ENCODE measurements at regions not wholly inside any gene's neighbourhood (a gene's known extent, or its start where the extent isn't known, plus 50 kb on each side); places are given as distances from the start of the nearest gene placed in this dataset.
A peak's percentile ranks its signal among the peaks of the same experiment; 100 is the strongest.

DNA sequence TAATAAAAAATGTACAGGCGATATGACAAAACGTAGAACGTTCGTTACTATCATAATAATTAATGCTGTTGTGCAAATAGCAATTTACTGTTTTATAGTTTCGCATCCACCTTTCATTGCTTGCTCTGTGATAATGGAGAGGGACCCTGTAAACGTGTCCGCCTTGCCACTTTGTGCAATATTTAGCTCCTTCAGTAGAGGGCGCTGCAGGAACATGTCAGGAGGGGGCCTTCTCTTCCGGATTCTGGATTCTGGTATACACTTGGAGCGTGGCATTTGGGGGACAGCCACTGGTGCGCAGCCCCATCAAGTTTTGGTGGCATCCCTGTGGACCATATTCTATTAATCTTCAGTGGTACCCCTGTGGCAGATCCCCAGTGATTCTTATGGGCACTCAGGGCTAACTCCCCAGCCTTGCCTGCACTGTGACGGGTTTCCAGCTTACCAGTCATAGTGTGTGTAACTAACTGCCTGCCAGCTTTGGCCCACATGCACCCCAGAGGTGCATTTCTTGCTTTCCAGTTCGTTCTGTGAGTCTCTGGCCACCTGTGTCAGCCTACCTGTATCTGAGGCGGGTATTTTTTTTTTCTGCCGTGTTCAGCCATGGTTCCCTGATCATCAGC is 140.3 kb downstream of the CYRIA start:
- H3K27ac Mint-ChIP-seq (ENCODE audit: unreplicated experiment), result no peak overlapping the region
- H3K27me3 Mint-ChIP-seq (ENCODE audit: unreplicated experiment), result peaks cover 65% of the 10 kb centered on the region
- H3K9me3 Mint-ChIP-seq (ENCODE audit: low read depth, unreplicated experiment), result peaks cover 2% of the 10 kb centered on the region
- BruUV-seq (replicated peaks), result no TSS peak
- DNase-seq, result peak; percentile 30
- TF ChIP-seq, protein P1, sequence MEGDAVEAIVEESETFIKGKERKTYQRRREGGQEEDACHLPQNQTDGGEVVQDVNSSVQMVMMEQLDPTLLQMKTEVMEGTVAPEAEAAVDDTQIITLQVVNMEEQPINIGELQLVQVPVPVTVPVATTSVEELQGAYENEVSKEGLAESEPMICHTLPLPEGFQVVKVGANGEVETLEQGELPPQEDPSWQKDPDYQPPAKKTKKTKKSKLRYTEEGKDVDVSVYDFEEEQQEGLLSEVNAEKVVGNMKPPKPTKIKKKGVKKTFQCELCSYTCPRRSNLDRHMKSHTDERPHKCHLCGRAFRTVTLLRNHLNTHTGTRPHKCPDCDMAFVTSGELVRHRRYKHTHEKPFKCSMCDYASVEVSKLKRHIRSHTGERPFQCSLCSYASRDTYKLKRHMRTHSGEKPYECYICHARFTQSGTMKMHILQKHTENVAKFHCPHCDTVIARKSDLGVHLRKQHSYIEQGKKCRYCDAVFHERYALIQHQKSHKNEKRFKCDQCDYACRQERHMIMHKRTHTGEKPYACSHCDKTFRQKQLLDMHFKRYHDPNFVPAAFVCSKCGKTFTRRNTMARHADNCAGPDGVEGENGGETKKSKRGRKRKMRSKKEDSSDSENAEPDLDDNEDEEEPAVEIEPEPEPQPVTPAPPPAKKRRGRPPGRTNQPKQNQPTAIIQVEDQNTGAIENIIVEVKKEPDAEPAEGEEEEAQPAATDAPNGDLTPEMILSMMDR (IDR thresholded peaks at IDR 0.05; ENCODE audit: unreplicated experiment), result peak; percentile 34
- no peak overlapping the region for H3K4me3 Mint-ChIP-seq (ENCODE audit: low read depth, unreplicated experiment)
- H3K36me3 Mint-ChIP-seq (ENCODE audit: insufficient read depth, unreplicated experiment), result no peaks in the 10 kb centered on the region
- no peaks in the 10 kb centered on the region for H3K4me1 Mint-ChIP-seq (ENCODE audit: low read depth, unreplicated experiment)
- intact Hi-C loops (cut with micrococcal nuclease; ENCODE audit: unreplicated experiment), result loop anchor here (1.0 kb wide), 1 partner anchor 84 kb away; no protein-coding TSS in a partner anchor
- CTCF ChIA-PET, result interaction anchor here (0.6 kb wide), 1 partner anchor 759 kb away, joined by 3 read pairs; no protein-coding TSS in a partner anchor

DNA sequence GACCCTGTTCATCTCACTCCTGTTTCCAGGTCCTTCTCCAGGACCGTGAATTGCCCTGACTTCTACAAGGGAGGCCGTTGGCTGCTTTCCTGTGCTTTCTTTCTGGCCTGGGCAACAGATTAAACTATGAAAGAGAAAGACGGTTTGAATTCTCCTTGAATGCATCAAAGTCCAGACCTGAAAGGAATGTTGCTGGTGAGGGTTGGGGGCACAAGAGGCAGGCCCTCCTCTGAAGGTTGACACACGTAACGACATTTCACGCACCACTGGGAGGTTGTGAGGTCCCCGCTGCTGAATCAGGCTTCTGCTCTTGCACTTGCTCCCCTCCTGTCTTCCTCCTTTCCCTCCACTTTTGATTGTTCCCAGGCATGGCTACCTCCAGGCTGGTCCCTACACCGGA is 141.9 kb downstream of the CYRIA start:
- Mint-ChIP-seq H3K4me1 (ENCODE audit: low read depth, unreplicated experiment) (no peaks in the 10 kb centered on the region), H3K27me3 (ENCODE audit: unreplicated experiment) (peaks cover 71% of the 10 kb centered on the region), H3K36me3 (ENCODE audit: insufficient read depth, unreplicated experiment) (no peaks in the 10 kb centered on the region), H3K4me3 (ENCODE audit: low read depth, unreplicated experiment) (no peak overlapping the region), H3K27ac (ENCODE audit: unreplicated experiment) (no peak overlapping the region), H3K9me3 (ENCODE audit: low read depth, unreplicated experiment) (peaks cover 2% of the 10 kb centered on the region)
- no peak for DNase-seq
- TF ChIP-seq, protein P1 (IDR thresholded peaks at IDR 0.05; ENCODE audit: unreplicated experiment), result no peak
- no TSS peak for BruUV-seq (replicated peaks)
- CTCF ChIA-PET, result no interaction called here
- intact Hi-C loops (cut with micrococcal nuclease; ENCODE audit: unreplicated experiment), result no loop called here

DNA sequence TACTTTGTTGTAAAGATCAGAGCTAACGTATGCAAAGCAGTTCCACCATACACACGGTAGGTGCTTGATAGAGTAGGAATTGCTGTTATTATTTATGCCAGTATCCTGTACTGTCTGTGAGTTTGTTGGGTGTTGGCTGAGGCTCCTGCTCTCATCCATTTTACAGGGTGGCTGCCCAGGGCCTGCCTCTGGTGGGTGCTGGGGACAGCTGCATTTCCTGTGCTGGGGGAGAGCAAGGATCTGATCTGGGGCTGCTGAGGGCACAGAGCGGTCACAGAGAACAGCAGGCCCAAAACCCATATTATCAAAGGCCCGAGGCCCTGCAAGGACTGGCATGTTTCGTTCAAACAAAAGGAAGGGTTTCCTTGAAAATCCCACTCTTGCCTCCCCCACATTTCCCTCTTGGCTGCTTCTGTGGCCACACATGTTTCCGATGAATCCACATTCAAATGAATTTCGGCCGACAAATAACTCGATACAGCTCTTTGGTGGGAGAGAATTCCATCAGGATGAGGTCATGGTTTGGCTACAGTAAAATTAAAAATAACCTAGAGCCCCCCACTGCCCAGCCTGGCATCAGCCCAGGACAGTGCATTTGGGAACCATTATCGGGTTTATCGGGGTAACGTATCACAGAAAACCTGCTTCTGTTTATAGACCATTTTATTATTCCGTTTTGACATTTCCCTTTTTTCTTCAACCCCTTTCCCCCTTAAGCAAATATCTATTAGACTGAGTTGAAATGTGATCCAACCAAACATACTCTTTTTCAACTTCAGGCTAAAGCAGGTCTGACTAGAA is 143.4 kb downstream of the CYRIA start:
- H3K27me3 Mint-ChIP-seq (ENCODE audit: unreplicated experiment), result peaks cover 85% of the 10 kb centered on the region
- CTCF ChIA-PET, result no interaction called here
- no peak for DNase-seq
- TF ChIP-seq, protein P1 (IDR thresholded peaks at IDR 0.05; ENCODE audit: unreplicated experiment), result no peak
- no peak overlapping the region for H3K4me3 Mint-ChIP-seq (ENCODE audit: low read depth, unreplicated experiment)
- no peaks in the 10 kb centered on the region for H3K4me1 Mint-ChIP-seq (ENCODE audit: low read depth, unreplicated experiment)
- intact Hi-C loops (cut with micrococcal nuclease; ENCODE audit: unreplicated experiment), result no loop called here
- no peaks in the 10 kb centered on the region for H3K36me3 Mint-ChIP-seq (ENCODE audit: insufficient read depth, unreplicated experiment)
- no peak overlapping the region for H3K27ac Mint-ChIP-seq (ENCODE audit: unreplicated experiment)
- H3K9me3 Mint-ChIP-seq (ENCODE audit: low read depth, unreplicated experiment), result peaks cover 2% of the 10 kb centered on the region
- no TSS peak for BruUV-seq (replicated peaks)

DNA sequence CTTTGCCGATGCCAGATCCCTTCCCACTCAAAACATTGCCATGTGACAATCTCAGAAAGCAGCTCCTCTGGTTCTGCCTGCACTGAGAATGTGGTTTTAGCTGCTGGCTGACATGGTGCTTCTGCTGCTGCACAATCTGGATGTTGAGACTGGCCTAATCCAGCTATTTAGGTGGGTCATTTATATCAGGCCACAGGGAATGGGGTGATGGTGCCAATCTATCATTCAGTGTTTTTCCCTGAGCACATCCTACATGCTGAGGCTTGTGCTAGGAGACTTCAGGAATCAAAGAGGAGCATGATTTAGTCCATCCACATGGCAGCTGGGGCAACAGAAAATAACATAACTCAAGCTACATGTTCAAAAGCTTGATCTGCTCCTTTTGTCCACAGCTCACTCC is 144.7 kb downstream of the CYRIA start:
- Mint-ChIP-seq H3K4me3 (ENCODE audit: low read depth, unreplicated experiment) (no peak overlapping the region), H3K27ac (ENCODE audit: unreplicated experiment) (no peak overlapping the region), H3K9me3 (ENCODE audit: low read depth, unreplicated experiment) (peaks cover 1% of the 10 kb centered on the region), H3K27me3 (ENCODE audit: unreplicated experiment) (peaks cover 84% of the 10 kb centered on the region), H3K4me1 (ENCODE audit: low read depth, unreplicated experiment) (no peaks in the 10 kb centered on the region), H3K36me3 (ENCODE audit: insufficient read depth, unreplicated experiment) (no peaks in the 10 kb centered on the region)
- CTCF ChIA-PET, result no interaction called here
- intact Hi-C loops (cut with micrococcal nuclease; ENCODE audit: unreplicated experiment), result no loop called here
- TF ChIP-seq, protein P1 (IDR thresholded peaks at IDR 0.05; ENCODE audit: unreplicated experiment), result no peak
- no peak for DNase-seq
- BruUV-seq (replicated peaks), result no TSS peak

Data from Calu3 (cell line).